HG02763 (cell line): ENCODE measurements at regions not wholly inside any gene's neighbourhood (a gene's known extent, or its start where the extent isn't known, plus 50 kb on each side); places are given as distances from the start of the nearest gene placed in this dataset.

Experiments
- ATAC-seq: cut with Tn5 transposase; IDR thresholded peaks from one replicate; pipeline ENCODE4 v1.9.1; 2021; ENCODE audit warnings: mild to moderate bottlenecking, moderate library complexity; ENCODE audit not compliant: unreplicated experiment

GRCh38 chrX:21056622-21057021, 317.6 kb upstream of the CNKSR2 start:
- ATAC-seq = no peak

GRCh38 chrX:21047034-21047455, 327.2 kb upstream of the CNKSR2 start:
- ATAC-seq = no peak

GRCh38 chrX:21014326-21014725, 359.9 kb upstream of the CNKSR2 start:
- ATAC-seq = no peak

GRCh38 chrX:21004835-21005234, 369.4 kb upstream of the CNKSR2 start:
- no peak for ATAC-seq

DNA sequence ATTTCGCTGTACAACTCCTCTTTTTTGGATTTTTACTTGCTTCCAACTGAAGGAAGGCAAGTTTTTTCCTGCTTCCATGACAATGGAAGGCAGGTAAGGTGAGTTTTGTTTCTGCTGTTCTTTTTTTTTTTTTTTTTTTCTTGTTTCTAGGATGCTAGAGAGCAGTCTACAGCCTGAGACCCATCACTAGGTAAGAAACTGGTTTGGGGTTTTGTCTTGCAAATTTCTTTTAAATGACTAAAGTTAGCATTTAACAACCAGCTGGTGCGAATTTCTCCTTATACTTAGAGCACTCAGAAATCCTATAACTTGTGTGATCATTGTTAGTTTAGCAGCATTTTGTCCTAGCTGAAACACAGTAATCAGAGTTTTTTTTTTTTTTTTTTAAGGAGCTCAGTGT, 378.4 kb upstream of the CNKSR2 start:
- no peak for ATAC-seq

DNA sequence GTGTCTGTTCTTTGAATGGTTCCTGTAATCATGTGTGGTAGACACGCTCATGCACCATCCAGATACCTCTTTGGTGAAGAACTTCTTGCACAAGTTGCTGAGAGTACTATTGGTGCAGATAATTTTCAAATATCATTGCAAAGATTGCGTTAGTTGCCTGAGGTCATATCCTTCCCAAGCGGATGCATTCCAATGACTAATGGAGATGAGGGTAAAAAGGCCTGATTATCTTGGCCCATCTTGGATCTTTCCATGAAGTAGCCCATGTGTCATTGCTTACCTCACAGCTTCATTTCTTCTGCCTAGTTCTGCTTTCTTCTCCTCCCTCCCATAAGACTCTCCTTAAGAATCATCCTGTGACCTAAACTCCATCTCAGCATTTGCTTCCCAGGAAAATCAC, 384.9 kb upstream of the CNKSR2 start:
- ATAC-seq = no peak

DNA sequence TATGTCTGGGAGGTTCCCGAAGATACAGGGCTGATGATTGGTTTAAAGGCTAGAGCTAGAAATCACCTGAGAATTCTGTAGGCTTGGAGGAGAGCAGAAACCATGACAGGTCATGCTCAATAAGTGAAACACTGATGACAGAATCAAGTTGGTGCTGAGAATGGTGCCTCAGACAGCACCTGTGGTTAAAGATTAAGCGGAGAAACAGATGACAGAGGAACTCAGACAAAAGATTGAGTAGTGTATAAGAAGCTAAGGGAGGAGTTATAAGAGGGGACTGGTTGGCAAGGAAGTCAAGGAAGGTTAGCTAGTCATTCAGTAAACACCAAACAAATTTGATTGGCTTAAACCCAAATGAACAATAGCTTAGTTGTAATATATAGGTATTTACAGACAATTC, 385.4 kb upstream of the CNKSR2 start:
- no peak for ATAC-seq

DNA sequence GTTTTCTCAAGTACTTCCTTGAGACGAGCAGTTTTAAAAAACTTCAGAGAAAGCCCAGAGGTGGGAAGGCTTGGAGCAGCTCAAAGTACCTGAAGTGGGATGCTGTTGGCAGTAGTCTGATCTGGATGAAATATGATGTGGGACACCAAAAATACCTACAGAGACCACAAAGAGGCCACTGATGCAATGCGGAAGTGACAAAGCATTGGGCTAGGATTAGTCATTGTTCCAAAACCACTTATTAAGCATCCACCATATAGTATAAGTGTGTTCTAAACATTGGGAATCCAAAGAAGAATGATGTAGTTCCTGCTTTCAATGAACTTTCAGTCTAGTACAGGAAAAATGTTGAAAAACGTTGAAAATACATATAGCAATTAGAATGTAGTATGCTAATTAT, 386.1 kb upstream of the CNKSR2 start:
- ATAC-seq = no peak

DNA sequence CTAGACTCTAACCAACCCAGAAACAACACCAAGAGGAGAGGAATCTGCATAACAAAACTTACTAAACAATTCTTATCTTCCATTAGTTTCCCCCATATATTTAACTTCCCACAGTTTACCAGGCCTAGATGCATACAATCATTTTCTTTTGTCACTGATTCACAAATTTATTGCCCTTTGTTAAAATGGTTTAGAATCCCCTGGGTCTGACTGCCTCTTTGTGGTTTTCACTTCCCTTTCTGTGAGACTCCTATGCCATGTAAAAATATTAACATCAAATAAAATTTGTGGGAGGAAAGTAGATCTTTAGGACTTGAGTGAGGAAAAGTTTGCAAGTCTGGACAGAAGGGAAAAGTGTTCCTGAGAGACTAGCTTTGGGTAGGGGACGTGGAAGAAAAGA, 393.8 kb upstream of the CNKSR2 start:
- no peak for ATAC-seq

- no peak for ATAC-seq
These were observed 399.9 kb upstream of the CNKSR2 start for GRCh38 chrX:20974326-20974725.

DNA sequence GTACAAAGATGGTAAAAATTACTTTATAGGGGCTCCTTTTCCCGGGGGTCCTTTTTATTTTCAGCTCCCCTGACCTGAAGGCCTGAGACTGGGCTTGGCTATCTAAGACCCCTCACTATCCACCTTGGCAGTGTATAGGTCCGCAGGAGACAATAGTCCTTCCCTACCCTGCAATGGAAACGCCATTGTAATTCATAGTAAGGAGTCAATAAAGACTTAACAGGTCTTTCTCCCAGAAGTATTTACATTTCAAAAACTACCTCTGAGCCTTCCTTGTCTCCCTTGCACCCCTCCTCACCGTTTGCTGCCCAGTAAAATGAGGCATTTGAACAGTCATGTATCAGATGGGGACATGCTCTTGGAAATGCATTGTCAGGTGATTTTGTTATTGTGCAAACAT, 401.2 kb upstream of the CNKSR2 start:
- no peak for ATAC-seq

GRCh38 chrX:20971250-20971649, 403.0 kb upstream of the CNKSR2 start:
- no peak for ATAC-seq

DNA sequence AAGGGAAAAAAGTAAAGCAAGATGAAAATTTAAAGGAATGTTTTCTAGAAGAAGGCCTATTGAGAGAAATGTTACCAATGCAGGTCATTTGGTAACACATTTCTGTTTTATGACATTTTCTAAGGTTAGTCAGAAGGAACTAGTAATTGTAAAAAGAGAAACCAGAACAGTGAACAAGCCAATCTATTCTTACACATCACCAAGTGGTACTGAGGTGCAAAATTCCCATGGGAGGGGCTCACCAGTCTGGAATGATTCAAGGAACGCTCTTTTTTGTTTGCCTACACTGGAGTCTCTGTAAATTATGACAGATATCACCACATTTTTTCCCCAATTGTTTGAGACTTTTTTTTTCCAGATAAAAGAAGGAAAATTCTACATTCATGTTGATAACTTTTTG, 404.7 kb upstream of the CNKSR2 start:
- no peak for ATAC-seq

GRCh38 chrX:20968996-20969395, 405.2 kb upstream of the CNKSR2 start:
- ATAC-seq = no peak

GRCh38 chrX:20967725-20968124, 406.5 kb upstream of the CNKSR2 start:
- no peak for ATAC-seq

GRCh38 chrX:20965270-20966044, 408.8 kb upstream of the CNKSR2 start:
- no peak for ATAC-seq

GRCh38 chrX:20954014-20954413, 420.2 kb upstream of the CNKSR2 start:
- ATAC-seq = no peak

DNA sequence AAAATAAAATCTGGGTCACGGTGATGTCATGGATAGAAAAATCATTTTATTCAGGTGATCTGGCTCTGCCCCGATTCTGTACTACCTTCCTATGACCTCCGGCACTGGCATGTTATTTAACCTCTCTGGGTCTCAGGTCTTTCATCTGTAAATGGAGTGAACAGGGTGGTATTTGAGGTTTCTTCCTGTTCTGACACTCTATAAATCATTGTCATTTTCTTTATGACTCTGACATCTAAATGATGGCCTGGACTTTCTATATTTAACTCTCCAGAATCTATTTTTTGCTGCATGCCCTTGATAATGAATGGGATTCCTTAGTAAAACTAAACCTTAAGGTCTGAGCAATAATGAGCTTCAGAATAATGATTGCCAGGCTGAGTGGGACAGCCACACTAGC, 422.0 kb upstream of the CNKSR2 start:
- ATAC-seq = no peak

DNA sequence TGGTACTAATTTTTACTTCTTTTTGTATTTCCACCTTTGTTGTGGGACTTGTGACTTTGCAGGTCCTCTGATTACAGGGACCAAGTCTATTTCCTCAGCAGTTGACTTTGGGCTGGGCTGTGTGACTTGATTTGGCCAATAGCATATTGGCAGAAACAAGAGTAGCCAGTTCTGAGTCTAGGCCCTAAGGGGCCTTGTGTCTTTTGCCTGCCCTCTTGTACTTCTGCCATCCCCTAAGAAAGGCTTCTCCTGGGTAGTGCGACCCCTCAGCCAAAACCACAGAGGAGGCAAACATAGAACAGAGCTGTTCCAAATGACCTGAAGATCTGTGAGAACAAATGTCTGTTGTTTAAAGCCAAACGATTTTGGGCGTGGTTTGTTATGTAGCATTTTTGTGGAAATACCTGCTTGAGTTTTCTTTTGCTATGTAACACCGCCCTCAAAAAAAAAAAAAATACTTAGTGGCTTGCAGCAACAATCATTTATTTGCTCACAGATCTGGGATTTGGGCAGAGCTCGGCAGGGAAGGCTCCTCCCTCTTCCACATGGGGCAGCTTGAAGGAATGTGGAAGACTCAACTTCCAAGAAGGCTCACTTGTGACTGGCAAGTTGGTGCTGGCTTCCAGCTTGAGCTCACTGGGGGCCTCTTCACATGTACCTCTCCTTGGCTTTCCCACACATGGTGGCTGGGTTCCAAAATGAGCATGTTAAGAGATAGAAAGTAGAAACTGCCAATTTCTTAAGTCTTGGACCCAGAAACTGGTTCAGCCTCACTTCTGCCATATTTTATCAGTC, 423.0 kb upstream of the CNKSR2 start:
- no peak for ATAC-seq

- no peak for ATAC-seq
These were observed 426.8 kb upstream of the CNKSR2 start for GRCh38 chrX:20947411-20947912.

DNA sequence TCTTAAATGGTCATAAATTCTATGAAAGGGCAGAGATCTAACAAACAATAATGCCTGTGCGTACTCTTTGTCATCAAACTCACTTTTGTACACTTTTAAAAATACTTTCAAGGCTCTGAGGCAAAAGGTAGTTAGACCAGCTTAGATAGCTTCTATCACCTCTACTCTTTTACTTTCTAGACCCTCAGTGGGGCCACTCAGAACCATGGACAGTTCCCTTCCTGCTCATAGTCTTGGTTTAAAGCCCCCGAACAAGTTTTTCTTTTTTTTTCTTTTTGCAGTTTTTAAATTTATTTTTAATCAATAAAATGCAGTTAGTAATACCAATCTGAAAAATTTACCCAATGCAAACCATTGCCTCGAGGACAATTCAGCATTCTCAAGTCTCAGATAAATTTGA, 460.5 kb upstream of the CNKSR2 start:
- ATAC-seq = no peak

DNA sequence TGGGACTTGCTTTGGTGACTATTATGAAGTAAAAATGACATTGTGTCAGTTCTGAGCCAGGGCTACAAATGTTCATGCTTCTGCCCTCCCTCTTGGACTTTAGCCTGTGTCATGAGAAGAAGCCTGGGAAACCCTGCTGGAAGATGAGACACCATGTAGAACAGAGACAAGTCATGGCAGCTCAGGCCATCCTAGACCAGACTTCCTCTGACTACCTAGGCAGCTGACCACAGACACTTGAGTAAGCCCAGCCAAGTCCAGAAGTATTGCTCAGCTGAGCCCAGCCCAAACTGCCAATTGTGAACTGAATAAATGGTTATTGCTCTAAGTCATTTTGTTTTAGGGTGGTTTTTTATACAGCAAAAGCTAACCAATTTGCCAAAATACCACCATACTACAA, 467.6 kb upstream of the CNKSR2 start:
- no peak for ATAC-seq
